ENCODE measurements at regions not wholly inside any gene's neighbourhood (a gene's known extent, or its start where the extent isn't known, plus 50 kb on each side); places are given as distances from the start of the nearest gene placed in this dataset.

- H3K9ac ChIP-seq (ENCODE audit: low read depth in 1 of 2, low read length in 2 of 2), result no peak overlapping the region
- no peak overlapping the region for H3K27ac ChIP-seq (ENCODE audit: low read depth in 2 of 2, low read length in 2 of 2)
- H3K4me3 ChIP-seq (ENCODE audit: low read length in 2 of 2), result no peak overlapping the region
- H3K9me3 ChIP-seq (ENCODE audit: control insufficient read depth in 2 of 2, low read length in 2 of 2), result no peaks in the 10 kb centered on the region
- no peaks in the 10 kb centered on the region for H3K36me3 ChIP-seq (ENCODE audit: control insufficient read depth in 2 of 2, insufficient read depth in 2 of 2, low read length in 2 of 2)
- H3K4me1 ChIP-seq (ENCODE audit: control insufficient read depth in 2 of 2, insufficient read depth in 2 of 2, low read length in 2 of 2), result no peaks in the 10 kb centered on the region
- H3K27me3 ChIP-seq (ENCODE audit: control insufficient read depth in 2 of 2, insufficient read depth in 2 of 2, low read length in 2 of 2), result no peaks in the 10 kb centered on the region
These were observed 1007.7 kb upstream of the SEMA6D start for GRCh38 chr15:46709460-46710083.

DNA sequence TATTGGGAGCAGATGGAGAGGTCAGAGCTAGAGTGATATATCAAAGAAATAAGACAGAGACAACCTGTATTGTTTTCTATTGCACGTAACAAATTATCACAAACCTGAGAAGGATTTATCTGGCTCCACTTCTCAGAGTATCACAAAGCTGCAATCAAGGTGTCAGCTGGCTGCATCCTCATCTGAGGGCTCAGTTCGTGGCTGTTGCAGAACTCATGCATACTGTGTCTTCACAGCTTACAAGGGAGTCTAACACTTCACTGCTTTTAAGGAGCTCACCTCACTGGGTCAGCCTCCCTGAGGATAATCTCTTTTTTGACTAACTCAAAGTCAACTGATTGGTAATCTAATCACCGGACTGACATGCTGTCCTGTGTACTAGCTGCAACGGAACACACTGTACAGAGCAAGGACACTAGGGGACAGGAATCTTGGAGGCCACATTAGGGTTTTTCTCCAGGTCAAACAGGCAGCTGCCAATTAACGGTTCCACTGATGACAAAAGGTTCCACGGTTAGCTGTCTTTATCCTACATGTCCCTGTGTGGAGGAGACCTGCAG lies 1006.8 kb upstream of the SEMA6D start:
- H3K36me3 ChIP-seq (ENCODE audit: control insufficient read depth in 2 of 2, insufficient read depth in 2 of 2, low read length in 2 of 2), result no peaks in the 10 kb centered on the region
- H3K9ac ChIP-seq (ENCODE audit: low read depth in 1 of 2, low read length in 2 of 2), result no peak overlapping the region
- no peak overlapping the region for H3K4me3 ChIP-seq (ENCODE audit: low read length in 2 of 2)
- no peak overlapping the region for H3K27ac ChIP-seq (ENCODE audit: low read depth in 2 of 2, low read length in 2 of 2)
- H3K4me1 ChIP-seq (ENCODE audit: control insufficient read depth in 2 of 2, insufficient read depth in 2 of 2, low read length in 2 of 2), result no peaks in the 10 kb centered on the region
- H3K9me3 ChIP-seq (ENCODE audit: control insufficient read depth in 2 of 2, low read length in 2 of 2), result no peaks in the 10 kb centered on the region
- no peaks in the 10 kb centered on the region for H3K27me3 ChIP-seq (ENCODE audit: control insufficient read depth in 2 of 2, insufficient read depth in 2 of 2, low read length in 2 of 2)

DNA sequence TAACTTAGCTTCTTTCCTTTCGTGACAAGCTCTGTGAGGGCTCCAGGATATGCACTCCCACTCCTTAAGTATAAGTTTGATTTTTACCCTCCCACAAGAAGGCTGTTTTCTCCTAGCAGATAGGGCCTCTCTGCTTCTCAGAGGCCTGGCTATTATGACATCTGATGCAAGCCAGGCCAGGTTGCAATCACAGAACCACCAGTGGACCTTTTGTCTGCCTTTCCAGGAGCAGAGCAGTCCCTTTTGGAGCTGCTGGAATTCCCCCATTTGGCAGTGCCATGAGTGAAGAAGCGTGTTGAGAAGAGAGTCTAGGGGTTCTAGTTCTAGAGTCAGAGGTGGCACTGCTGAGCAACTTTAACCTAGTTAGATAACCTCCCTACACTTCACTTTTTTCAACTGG lies 1004.3 kb upstream of the SEMA6D start:
- no peaks in the 10 kb centered on the region for H3K9me3 ChIP-seq (ENCODE audit: control insufficient read depth in 2 of 2, low read length in 2 of 2)
- no peak overlapping the region for H3K4me3 ChIP-seq (ENCODE audit: low read length in 2 of 2)
- no peak overlapping the region for H3K27ac ChIP-seq (ENCODE audit: low read depth in 2 of 2, low read length in 2 of 2)
- H3K4me1 ChIP-seq (ENCODE audit: control insufficient read depth in 2 of 2, insufficient read depth in 2 of 2, low read length in 2 of 2), result no peaks in the 10 kb centered on the region
- H3K9ac ChIP-seq (ENCODE audit: low read depth in 1 of 2, low read length in 2 of 2), result no peak overlapping the region
- no peaks in the 10 kb centered on the region for H3K36me3 ChIP-seq (ENCODE audit: control insufficient read depth in 2 of 2, insufficient read depth in 2 of 2, low read length in 2 of 2)
- H3K27me3 ChIP-seq (ENCODE audit: control insufficient read depth in 2 of 2, insufficient read depth in 2 of 2, low read length in 2 of 2), result no peaks in the 10 kb centered on the region

- H3K4me1 ChIP-seq (ENCODE audit: control insufficient read depth in 2 of 2, insufficient read depth in 2 of 2, low read length in 2 of 2), result no peaks in the 10 kb centered on the region
- H3K9ac ChIP-seq (ENCODE audit: low read depth in 1 of 2, low read length in 2 of 2), result no peak overlapping the region
- no peaks in the 10 kb centered on the region for H3K27me3 ChIP-seq (ENCODE audit: control insufficient read depth in 2 of 2, insufficient read depth in 2 of 2, low read length in 2 of 2)
- H3K27ac ChIP-seq (ENCODE audit: low read depth in 2 of 2, low read length in 2 of 2), result no peak overlapping the region
- H3K4me3 ChIP-seq (ENCODE audit: low read length in 2 of 2), result no peak overlapping the region
- no peaks in the 10 kb centered on the region for H3K36me3 ChIP-seq (ENCODE audit: control insufficient read depth in 2 of 2, insufficient read depth in 2 of 2, low read length in 2 of 2)
- no peaks in the 10 kb centered on the region for H3K9me3 ChIP-seq (ENCODE audit: control insufficient read depth in 2 of 2, low read length in 2 of 2)
These were observed 1002.4 kb upstream of the SEMA6D start for GRCh38 chr15:46714950-46715349.

- H3K4me1 ChIP-seq (ENCODE audit: control insufficient read depth in 2 of 2, insufficient read depth in 2 of 2, low read length in 2 of 2), result no peaks in the 10 kb centered on the region
- no peak overlapping the region for H3K4me3 ChIP-seq (ENCODE audit: low read length in 2 of 2)
- no peak overlapping the region for H3K9ac ChIP-seq (ENCODE audit: low read depth in 1 of 2, low read length in 2 of 2)
- no peaks in the 10 kb centered on the region for H3K27me3 ChIP-seq (ENCODE audit: control insufficient read depth in 2 of 2, insufficient read depth in 2 of 2, low read length in 2 of 2)
- no peaks in the 10 kb centered on the region for H3K9me3 ChIP-seq (ENCODE audit: control insufficient read depth in 2 of 2, low read length in 2 of 2)
- H3K36me3 ChIP-seq (ENCODE audit: control insufficient read depth in 2 of 2, insufficient read depth in 2 of 2, low read length in 2 of 2), result no peaks in the 10 kb centered on the region
- no peak overlapping the region for H3K27ac ChIP-seq (ENCODE audit: low read depth in 2 of 2, low read length in 2 of 2)
These were observed 994.0 kb upstream of the SEMA6D start for GRCh38 chr15:46723308-46723707.

GRCh38 chr15:46732060-46732459 lies 985.2 kb upstream of the SEMA6D start:
- H3K27ac ChIP-seq (ENCODE audit: low read depth in 2 of 2, low read length in 2 of 2), result no peak overlapping the region
- peaks cover 0 to 4% of the 10 kb centered on the region in 2 donors for H3K9me3 ChIP-seq (ENCODE audit: control insufficient read depth in 2 of 2, low read length in 2 of 2)
- H3K9ac ChIP-seq (ENCODE audit: low read depth in 1 of 2, low read length in 2 of 2), result no peak overlapping the region
- H3K4me1 ChIP-seq (ENCODE audit: control insufficient read depth in 2 of 2, insufficient read depth in 2 of 2, low read length in 2 of 2), result no peaks in the 10 kb centered on the region
- H3K27me3 ChIP-seq (ENCODE audit: control insufficient read depth in 2 of 2, insufficient read depth in 2 of 2, low read length in 2 of 2), result no peaks in the 10 kb centered on the region
- no peak overlapping the region for H3K4me3 ChIP-seq (ENCODE audit: low read length in 2 of 2)
- no peaks in the 10 kb centered on the region for H3K36me3 ChIP-seq (ENCODE audit: control insufficient read depth in 2 of 2, insufficient read depth in 2 of 2, low read length in 2 of 2)

DNA sequence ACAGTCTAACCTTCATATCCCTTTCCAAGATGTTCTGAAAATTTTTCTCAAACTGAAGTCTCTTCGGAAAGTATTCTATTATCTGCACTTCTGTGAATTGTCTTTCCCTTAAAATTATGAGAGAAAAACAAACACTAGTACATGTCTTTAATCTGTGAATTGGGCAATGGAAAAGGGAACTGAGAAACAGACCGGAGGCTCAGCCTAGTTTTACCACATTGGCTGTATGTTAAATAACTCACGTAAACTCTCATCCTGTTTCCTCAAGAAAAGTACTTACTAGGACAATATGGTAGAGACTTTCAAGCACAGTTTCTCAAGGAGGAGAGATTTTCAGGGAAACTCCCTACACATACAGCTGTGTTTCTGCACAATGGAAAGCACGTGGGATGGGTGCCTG lies 982.2 kb upstream of the SEMA6D start:
- H3K9me3 ChIP-seq (ENCODE audit: control insufficient read depth in 2 of 2, low read length in 2 of 2), result no peaks in the 10 kb centered on the region
- H3K4me1 ChIP-seq (ENCODE audit: control insufficient read depth in 2 of 2, insufficient read depth in 2 of 2, low read length in 2 of 2), result no peaks in the 10 kb centered on the region
- H3K27ac ChIP-seq (ENCODE audit: low read depth in 2 of 2, low read length in 2 of 2), result no peak overlapping the region
- H3K27me3 ChIP-seq (ENCODE audit: control insufficient read depth in 2 of 2, insufficient read depth in 2 of 2, low read length in 2 of 2), result no peaks in the 10 kb centered on the region
- no peak overlapping the region for H3K9ac ChIP-seq (ENCODE audit: low read depth in 1 of 2, low read length in 2 of 2)
- H3K36me3 ChIP-seq (ENCODE audit: control insufficient read depth in 2 of 2, insufficient read depth in 2 of 2, low read length in 2 of 2), result no peaks in the 10 kb centered on the region
- H3K4me3 ChIP-seq (ENCODE audit: low read length in 2 of 2), result no peak overlapping the region

DNA sequence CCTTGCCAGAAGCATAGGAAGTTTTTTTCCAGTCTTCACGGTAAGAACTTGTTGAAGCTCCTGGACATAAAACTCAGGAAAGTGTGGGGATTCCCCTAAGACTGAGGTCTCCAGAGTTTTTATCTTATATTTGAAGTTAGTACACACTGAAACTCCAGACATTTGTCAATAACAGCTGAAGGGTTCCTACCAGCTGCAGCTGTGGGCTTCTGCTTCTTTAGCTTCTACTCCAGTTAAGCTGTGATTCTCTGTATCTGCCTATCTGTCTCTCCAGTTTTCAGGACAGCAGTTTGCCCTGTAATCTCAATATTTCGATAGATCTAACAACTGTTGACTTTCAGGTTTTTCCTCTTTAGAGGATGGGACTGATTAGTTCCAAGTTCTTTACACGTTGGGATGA lies 966.0 kb upstream of the SEMA6D start:
- H3K9me3 ChIP-seq (ENCODE audit: control insufficient read depth in 2 of 2, low read length in 2 of 2), result no peaks in the 10 kb centered on the region
- H3K4me1 ChIP-seq (ENCODE audit: control insufficient read depth in 2 of 2, insufficient read depth in 2 of 2, low read length in 2 of 2), result no peaks in the 10 kb centered on the region
- no peaks in the 10 kb centered on the region for H3K36me3 ChIP-seq (ENCODE audit: control insufficient read depth in 2 of 2, insufficient read depth in 2 of 2, low read length in 2 of 2)
- no peak overlapping the region for H3K4me3 ChIP-seq (ENCODE audit: low read length in 2 of 2)
- H3K27ac ChIP-seq (ENCODE audit: low read depth in 2 of 2, low read length in 2 of 2), result no peak overlapping the region
- no peak overlapping the region for H3K9ac ChIP-seq (ENCODE audit: low read depth in 1 of 2, low read length in 2 of 2)
- H3K27me3 ChIP-seq (ENCODE audit: control insufficient read depth in 2 of 2, insufficient read depth in 2 of 2, low read length in 2 of 2), result no peaks in the 10 kb centered on the region

GRCh38 chr15:46753946-46754345 lies 963.4 kb upstream of the SEMA6D start:
- Histone ChIP-seq H3K9ac (ENCODE audit: low read depth in 1 of 2, low read length in 2 of 2) (no peak overlapping the region), H3K27ac (ENCODE audit: low read depth in 2 of 2, low read length in 2 of 2) (no peak overlapping the region), H3K4me3 (ENCODE audit: low read length in 2 of 2) (no peak overlapping the region), H3K36me3 (ENCODE audit: control insufficient read depth in 2 of 2, insufficient read depth in 2 of 2, low read length in 2 of 2) (no peaks in the 10 kb centered on the region), H3K9me3 (ENCODE audit: control insufficient read depth in 2 of 2, low read length in 2 of 2) (no peaks in the 10 kb centered on the region), H3K27me3 (ENCODE audit: control insufficient read depth in 2 of 2, insufficient read depth in 2 of 2, low read length in 2 of 2) (no peaks in the 10 kb centered on the region), H3K4me1 (ENCODE audit: control insufficient read depth in 2 of 2, insufficient read depth in 2 of 2, low read length in 2 of 2) (no peaks in the 10 kb centered on the region)

DNA sequence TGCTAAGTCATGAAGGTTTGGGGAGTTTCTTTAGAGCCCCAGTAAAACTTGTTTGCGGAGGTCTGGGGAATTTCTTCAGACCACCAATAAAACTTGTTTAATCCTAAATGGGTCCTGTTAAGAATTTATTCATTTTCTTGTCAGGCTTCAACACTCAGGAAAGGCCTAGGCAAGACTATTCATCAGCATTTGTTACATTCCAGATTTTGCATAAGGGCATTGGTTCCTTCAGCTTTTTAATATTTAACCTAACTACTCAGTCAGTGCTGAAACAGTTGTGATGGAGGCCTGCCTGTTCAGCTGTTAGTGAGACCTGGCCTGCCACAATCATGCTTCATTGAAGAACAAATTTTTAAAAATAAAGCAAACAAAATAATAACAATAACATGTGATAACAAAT lies 954.2 kb upstream of the SEMA6D start:
- no peaks in the 10 kb centered on the region for H3K4me1 ChIP-seq (ENCODE audit: control insufficient read depth in 2 of 2, insufficient read depth in 2 of 2, low read length in 2 of 2)
- H3K4me3 ChIP-seq (ENCODE audit: low read length in 2 of 2), result no peak overlapping the region
- H3K27ac ChIP-seq (ENCODE audit: low read depth in 2 of 2, low read length in 2 of 2), result no peak overlapping the region
- no peak overlapping the region for H3K9ac ChIP-seq (ENCODE audit: low read depth in 1 of 2, low read length in 2 of 2)
- no peaks in the 10 kb centered on the region for H3K36me3 ChIP-seq (ENCODE audit: control insufficient read depth in 2 of 2, insufficient read depth in 2 of 2, low read length in 2 of 2)
- H3K27me3 ChIP-seq (ENCODE audit: control insufficient read depth in 2 of 2, insufficient read depth in 2 of 2, low read length in 2 of 2), result no peaks in the 10 kb centered on the region
- H3K9me3 ChIP-seq (ENCODE audit: control insufficient read depth in 2 of 2, low read length in 2 of 2), result no peaks in the 10 kb centered on the region
